HEK293 (cell line): ENCODE measurements at regions not wholly inside any gene's neighbourhood (a gene's known extent, or its start where the extent isn't known, plus 50 kb on each side); places are given as distances from the start of the nearest gene placed in this dataset.

ENCODE experiments used
- TF ChIP-seq, protein P1 (sequence below): sonication (generic); formaldehyde crosslinking; IDR thresholded peaks from 2 replicates; pipeline ENCODE4 v1.8.1; 2022; ENCODE audit warnings: mild to moderate bottlenecking, moderate library complexity, missing genetic modification reagents
- TF ChIP-seq, protein P2 (sequence below): fragments of 450-650 bp; formaldehyde crosslinking; IDR thresholded peaks from 2 replicates; pipeline ENCODE4 v1.5.1; 2016; ENCODE audit warnings: missing biosample characterization, missing genetic modification characterization
- TF ChIP-seq, protein P3 (sequence below): fragments of 450-650 bp; formaldehyde crosslinking; IDR thresholded peaks from 2 replicates; pipeline ENCODE4 v1.5.1; 2016; ENCODE audit warnings: missing biosample characterization, missing genetic modification characterization

DNA sequence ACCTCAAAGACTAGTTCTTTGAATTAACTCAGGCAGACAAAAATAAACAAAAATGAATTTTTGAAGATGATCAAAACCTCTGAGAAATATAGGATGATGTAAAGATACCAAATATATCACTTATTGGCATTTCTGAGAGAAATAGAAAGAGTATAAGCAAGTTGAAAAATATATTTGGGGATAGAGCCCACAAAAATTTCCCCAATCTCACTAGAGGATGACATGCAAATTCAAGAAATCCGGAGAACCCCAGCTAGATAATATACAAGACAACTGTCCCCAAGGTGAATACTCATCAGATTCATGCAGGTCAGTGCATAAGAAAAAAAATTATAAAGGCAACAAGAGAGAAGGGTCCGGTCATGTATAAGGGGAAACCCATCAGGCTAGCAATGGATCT is 129.1 kb downstream of the CXXC4 start:
- TF ChIP-seq, protein P1, sequence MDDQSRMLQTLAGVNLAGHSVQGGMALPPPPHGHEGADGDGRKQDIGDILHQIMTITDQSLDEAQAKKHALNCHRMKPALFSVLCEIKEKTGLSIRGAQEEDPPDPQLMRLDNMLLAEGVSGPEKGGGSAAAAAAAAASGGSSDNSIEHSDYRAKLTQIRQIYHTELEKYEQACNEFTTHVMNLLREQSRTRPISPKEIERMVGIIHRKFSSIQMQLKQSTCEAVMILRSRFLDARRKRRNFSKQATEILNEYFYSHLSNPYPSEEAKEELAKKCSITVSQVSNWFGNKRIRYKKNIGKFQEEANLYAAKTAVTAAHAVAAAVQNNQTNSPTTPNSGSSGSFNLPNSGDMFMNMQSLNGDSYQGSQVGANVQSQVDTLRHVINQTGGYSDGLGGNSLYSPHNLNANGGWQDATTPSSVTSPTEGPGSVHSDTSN, result no peak
- TF ChIP-seq, protein P2, sequence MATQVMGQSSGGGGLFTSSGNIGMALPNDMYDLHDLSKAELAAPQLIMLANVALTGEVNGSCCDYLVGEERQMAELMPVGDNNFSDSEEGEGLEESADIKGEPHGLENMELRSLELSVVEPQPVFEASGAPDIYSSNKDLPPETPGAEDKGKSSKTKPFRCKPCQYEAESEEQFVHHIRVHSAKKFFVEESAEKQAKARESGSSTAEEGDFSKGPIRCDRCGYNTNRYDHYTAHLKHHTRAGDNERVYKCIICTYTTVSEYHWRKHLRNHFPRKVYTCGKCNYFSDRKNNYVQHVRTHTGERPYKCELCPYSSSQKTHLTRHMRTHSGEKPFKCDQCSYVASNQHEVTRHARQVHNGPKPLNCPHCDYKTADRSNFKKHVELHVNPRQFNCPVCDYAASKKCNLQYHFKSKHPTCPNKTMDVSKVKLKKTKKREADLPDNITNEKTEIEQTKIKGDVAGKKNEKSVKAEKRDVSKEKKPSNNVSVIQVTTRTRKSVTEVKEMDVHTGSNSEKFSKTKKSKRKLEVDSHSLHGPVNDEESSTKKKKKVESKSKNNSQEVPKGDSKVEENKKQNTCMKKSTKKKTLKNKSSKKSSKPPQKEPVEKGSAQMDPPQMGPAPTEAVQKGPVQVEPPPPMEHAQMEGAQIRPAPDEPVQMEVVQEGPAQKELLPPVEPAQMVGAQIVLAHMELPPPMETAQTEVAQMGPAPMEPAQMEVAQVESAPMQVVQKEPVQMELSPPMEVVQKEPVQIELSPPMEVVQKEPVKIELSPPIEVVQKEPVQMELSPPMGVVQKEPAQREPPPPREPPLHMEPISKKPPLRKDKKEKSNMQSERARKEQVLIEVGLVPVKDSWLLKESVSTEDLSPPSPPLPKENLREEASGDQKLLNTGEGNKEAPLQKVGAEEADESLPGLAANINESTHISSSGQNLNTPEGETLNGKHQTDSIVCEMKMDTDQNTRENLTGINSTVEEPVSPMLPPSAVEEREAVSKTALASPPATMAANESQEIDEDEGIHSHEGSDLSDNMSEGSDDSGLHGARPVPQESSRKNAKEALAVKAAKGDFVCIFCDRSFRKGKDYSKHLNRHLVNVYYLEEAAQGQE, result no peak
- TF ChIP-seq, protein P3, sequence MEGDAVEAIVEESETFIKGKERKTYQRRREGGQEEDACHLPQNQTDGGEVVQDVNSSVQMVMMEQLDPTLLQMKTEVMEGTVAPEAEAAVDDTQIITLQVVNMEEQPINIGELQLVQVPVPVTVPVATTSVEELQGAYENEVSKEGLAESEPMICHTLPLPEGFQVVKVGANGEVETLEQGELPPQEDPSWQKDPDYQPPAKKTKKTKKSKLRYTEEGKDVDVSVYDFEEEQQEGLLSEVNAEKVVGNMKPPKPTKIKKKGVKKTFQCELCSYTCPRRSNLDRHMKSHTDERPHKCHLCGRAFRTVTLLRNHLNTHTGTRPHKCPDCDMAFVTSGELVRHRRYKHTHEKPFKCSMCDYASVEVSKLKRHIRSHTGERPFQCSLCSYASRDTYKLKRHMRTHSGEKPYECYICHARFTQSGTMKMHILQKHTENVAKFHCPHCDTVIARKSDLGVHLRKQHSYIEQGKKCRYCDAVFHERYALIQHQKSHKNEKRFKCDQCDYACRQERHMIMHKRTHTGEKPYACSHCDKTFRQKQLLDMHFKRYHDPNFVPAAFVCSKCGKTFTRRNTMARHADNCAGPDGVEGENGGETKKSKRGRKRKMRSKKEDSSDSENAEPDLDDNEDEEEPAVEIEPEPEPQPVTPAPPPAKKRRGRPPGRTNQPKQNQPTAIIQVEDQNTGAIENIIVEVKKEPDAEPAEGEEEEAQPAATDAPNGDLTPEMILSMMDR (tag by site-specific recombination), result no peak
